Fibroblast of lung (primary cell): ENCODE measurements at regions not wholly inside any gene's neighbourhood (a gene's known extent, or its start where the extent isn't known, plus 50 kb on each side); places are given as distances from the start of the nearest gene placed in this dataset.

Source experiments
- DNase-seq, 2 donors: peaks; one replicate each; pipeline versions ENCODE4 v3.0.0 to v3.0.0-alpha.2; 2010; ENCODE audit warnings: low read depth in 2 of 2
- H2AFZ ChIP-seq: 2 replicates; pipeline ENCODE4 v1.5.1; 2012; ENCODE audit warnings: low read length, control low read depth, inconsistent platforms
- H3K27ac ChIP-seq: 2 replicates; pipeline ENCODE4 v1.5.1; 2011; ENCODE audit warnings: low read length, control low read depth; ENCODE audit not compliant: insufficient read depth
- H3K27me3 ChIP-seq: 2 replicates; pipeline ENCODE4 v1.5.1; 2011; ENCODE audit warnings: mild to moderate bottlenecking, low read length; ENCODE audit not compliant: control insufficient read depth, insufficient read depth
- H3K36me3 ChIP-seq: 2 replicates; pipeline ENCODE4 v1.5.1; 2011; ENCODE audit warnings: low read length; ENCODE audit not compliant: control insufficient read depth, insufficient read depth
- H3K4me1 ChIP-seq: 2 replicates; pipeline ENCODE4 v1.5.1; 2011; ENCODE audit warnings: low read length; ENCODE audit not compliant: control insufficient read depth, insufficient read depth; ENCODE audit errors: extremely low read depth
- H3K4me2 ChIP-seq: 2 replicates; pipeline ENCODE4 v1.5.1; 2011; ENCODE audit warnings: low read length, control low read depth; ENCODE audit not compliant: insufficient read depth; ENCODE audit errors: extremely low read depth
- H3K4me3 ChIP-seq, 4 experiments: fragments of 200-600 bp in 1 of 4; sonication (generic) in 1 of 4; replicated peaks in 1 of 4; 2 replicates each; pipeline ENCODE4 v1.5.1; 2011 to 2016; ENCODE audit warnings: low read length in 4 of 4, low read depth in 3 of 4, mild to moderate bottlenecking in 3 of 4, control low read depth in 2 of 4, inconsistent platforms in 1 of 4, mixed read lengths in 1 of 4; ENCODE audit not compliant: insufficient read depth in 1 of 4; ENCODE audit errors: control extremely low read depth in 1 of 4
- H3K79me2 ChIP-seq: 2 replicates; pipeline ENCODE4 v1.5.1; 2012; ENCODE audit warnings: mild to moderate bottlenecking, low read length, inconsistent platforms; ENCODE audit not compliant: control insufficient read depth, insufficient read depth
- H3K9ac ChIP-seq: 2 replicates; pipeline ENCODE4 v1.5.1; 2011; ENCODE audit warnings: mild to moderate bottlenecking, low read length, control low read depth; ENCODE audit not compliant: insufficient read depth
- H3K9me3 ChIP-seq: 2 replicates; pipeline ENCODE4 v1.5.1; 2012; ENCODE audit warnings: low read depth, low read length; ENCODE audit not compliant: control insufficient read depth, insufficient read depth
- H4K20me1 ChIP-seq: 2 replicates; pipeline ENCODE4 v1.5.1; 2011; ENCODE audit warnings: low read length; ENCODE audit not compliant: control insufficient read depth, insufficient read depth; ENCODE audit errors: extremely low read depth
- CTCF ChIP-seq, 2 donors: IDR thresholded peaks in 1 of 2; conservative IDR thresholded peaks in 1 of 2; 1 replicate in 1 of 2; 2 replicates in 1 of 2; pipeline ENCODE4 v1.5.1; 2011 to 2012; ENCODE audit warnings: low read length in 2 of 2, control low read depth in 1 of 2, inconsistent platforms in 1 of 2, low read depth in 1 of 2, mild to moderate bottlenecking in 1 of 2
- EZH2 ChIP-seq: IDR thresholded peaks from 2 replicates; pipeline ENCODE4 v1.5.1; 2012; ENCODE audit warnings: low read length, control low read depth, mild to moderate bottlenecking; ENCODE audit errors: missing control alignments

GRCh38 chr22:48244388-48245195, 1482.1 kb downstream of the TBC1D22A start:
- no peaks in the 10 kb centered on the region for H3K9me3 ChIP-seq
- no peaks in the 10 kb centered on the region for H4K20me1 ChIP-seq

GRCh38 chr22:48242461-48242864, 1480.0 kb downstream of the TBC1D22A start:
- H3K79me2 ChIP-seq, result no peaks in the 10 kb centered on the region
- no peak for TF ChIP-seq CTCF (conservative IDR thresholded peaks at IDR 0.05 in 1 of 2, IDR thresholded peaks at IDR 0.05 in 1 of 2; ENCODE audit: low read depth in 1 of 2, low read length in 2 of 2)
- no peak overlapping the region for H3K9ac ChIP-seq
- no peaks in the 10 kb centered on the region for H3K4me1 ChIP-seq
- no peak overlapping the region for H3K4me3 ChIP-seq
- no peaks in the 10 kb centered on the region for H3K36me3 ChIP-seq
- no peak for DNase-seq
- H3K4me2 ChIP-seq, result no peak overlapping the region
- no peak overlapping the region for H3K27ac ChIP-seq
- H3K9me3 ChIP-seq, result no peaks in the 10 kb centered on the region
- no peaks in the 10 kb centered on the region for H4K20me1 ChIP-seq
- H2AFZ ChIP-seq, result no peak overlapping the region
- no peaks in the 10 kb centered on the region for H3K27me3 ChIP-seq

More at GRCh38 chr22:48244388-48245195, 1482.1 kb downstream of the TBC1D22A start:
- Histone ChIP-seq H3K9ac (no peak overlapping the region), H3K4me1 (no peaks in the 10 kb centered on the region), H3K79me2 (no peaks in the 10 kb centered on the region), H2AFZ (no peak overlapping the region), H3K36me3 (no peaks in the 10 kb centered on the region), H3K27me3 (no peaks in the 10 kb centered on the region), H3K4me2 (no peak overlapping the region), H3K27ac (no peak overlapping the region), H3K4me3 (no peak overlapping the region)
- no peak for TF ChIP-seq EZH2
- TF ChIP-seq CTCF (conservative IDR thresholded peaks at IDR 0.05 in 1 of 2, IDR thresholded peaks at IDR 0.05 in 1 of 2; ENCODE audit: low read depth in 1 of 2, low read length in 2 of 2), result no peak
- DNase-seq, result no peak

GRCh38 chr22:48241658-48242057, 1479.2 kb downstream of the TBC1D22A start:
- Histone ChIP-seq H3K4me3 (no peak overlapping the region), H2AFZ (no peak overlapping the region), H3K9me3 (no peaks in the 10 kb centered on the region), H3K79me2 (no peaks in the 10 kb centered on the region), H3K4me1 (no peaks in the 10 kb centered on the region), H3K9ac (no peak overlapping the region), H4K20me1 (no peaks in the 10 kb centered on the region), H3K27me3 (no peaks in the 10 kb centered on the region), H3K4me2 (no peak overlapping the region), H3K27ac (no peak overlapping the region), H3K36me3 (no peaks in the 10 kb centered on the region)
- no peak for DNase-seq
- no peak for TF ChIP-seq EZH2
- TF ChIP-seq CTCF (conservative IDR thresholded peaks at IDR 0.05 in 1 of 2, IDR thresholded peaks at IDR 0.05 in 1 of 2; ENCODE audit: low read depth in 1 of 2, low read length in 2 of 2), result no peak
